GM20000 (cell line): ENCODE measurements at regions not wholly inside any gene's neighbourhood (a gene's known extent, or its start where the extent isn't known, plus 50 kb on each side); places are given as distances from the start of the nearest gene placed in this dataset.

ENCODE experiments used
- DNase-seq: peaks from one replicate; pipeline ENCODE4 v3.0.0; 2012; ENCODE audit warnings: low spot score
- CTCF ChIP-seq: IDR thresholded peaks from 2 replicates; pipeline ENCODE4 v1.5.1; 2012; ENCODE audit warnings: mild to moderate bottlenecking, control low read depth; ENCODE audit errors: extremely low read depth, missing control alignments

- DNase-seq, result no peak
- TF ChIP-seq CTCF, result no peak
Measured at GRCh38 chr12:58502226-58502625, 418.1 kb downstream of the LRIG3 start.

GRCh38 chr12:58502841-58503240 lies 417.5 kb downstream of the LRIG3 start:
- no peak for TF ChIP-seq CTCF
- DNase-seq, result no peak

GRCh38 chr12:58503731-58504130 lies 416.6 kb downstream of the LRIG3 start:
- DNase-seq, result no peak
- no peak for TF ChIP-seq CTCF

GRCh38 chr12:58504143-58504938 lies 416.0 kb downstream of the LRIG3 start:
- DNase-seq, result no peak

GRCh38 chr12:58509116-58509885 lies 411.0 kb downstream of the LRIG3 start:
- no peak for DNase-seq
- no peak for TF ChIP-seq CTCF

More at GRCh38 chr12:58504143-58504938, 416.0 kb downstream of the LRIG3 start:
- no peak for TF ChIP-seq CTCF

- DNase-seq, result no peak
Measured at GRCh38 chr12:58513301-58513834, 406.9 kb downstream of the LRIG3 start.

More at GRCh38 chr12:58513301-58513834, 406.9 kb downstream of the LRIG3 start:
- TF ChIP-seq CTCF, result no peak
